B cell (primary cell): ENCODE measurements at regions not wholly inside any gene's neighbourhood (a gene's known extent, or its start where the extent isn't known, plus 50 kb on each side); places are given as distances from the start of the nearest gene placed in this dataset.

Experiments
- ATAC-seq: fragments of 200-7000 bp; cut with Tn5 transposase; one replicate; pipeline ENCODE4 v1.10.0; 2021; ENCODE audit warnings: low read depth, mild to moderate bottlenecking, moderate number of reproducible peaks, moderate library complexity
- CTCF ChIA-PET: fragments of 350-600 bp; sonication (Branson Sonifier 250); formaldehyde crosslinking; loops from one replicate; lab custom pipeline; 2021; ENCODE audit warnings: antibody characterized with exemption, inconsistent platforms; lab: Charles Lee
- POLR2A ChIA-PET: fragments of 350-600 bp; sonication (Branson Sonifier 250); formaldehyde crosslinking; loops from one replicate; lab custom pipeline; 2021; ENCODE audit warnings: antibody characterized with exemption; lab: Charles Lee
- DNase-seq: peaks from one replicate; pipeline ENCODE4 v3.0.0; 2013
- H2AFZ ChIP-seq: 2 replicates; pipeline ENCODE4 v1.6.1; 2012; ENCODE audit warnings: mild to moderate bottlenecking, low read depth, low read length; ENCODE audit not compliant: insufficient read depth, poor library complexity, severe bottlenecking
- H3K27ac ChIP-seq, 2 donors: 1 replicate in 1 of 2; 2 replicates in 1 of 2; pipeline ENCODE4 v1.5.1; 2012 to 2013; ENCODE audit warnings: low read length in 2 of 2, mild to moderate bottlenecking in 2 of 2, moderate library complexity in 1 of 2
- H3K27me3 ChIP-seq, 4 experiments: fragments of 200-600 bp in 1 of 4; sonication (generic) in 1 of 4; replicated peaks in 1 of 4; 1 replicate in 2 of 4; 2 replicates in 2 of 4; pipeline versions ENCODE4 v1.6.1 to v1.7.0; 2013 to 2016; ENCODE audit warnings: low read length in 3 of 4, mild to moderate bottlenecking in 2 of 4, mixed read lengths in 1 of 4, moderate library complexity in 1 of 4; ENCODE audit not compliant: insufficient read depth in 4 of 4, control insufficient read depth in 3 of 4; ENCODE audit errors: control extremely low read depth in 1 of 4
- H3K36me3 ChIP-seq, 2 experiments: replicated peaks in 1 of 2; 1 replicate in 1 of 2; 2 replicates in 1 of 2; pipeline versions ENCODE4 v1.6.1 to v1.7.1; 2013; ENCODE audit warnings: low read length in 1 of 2; ENCODE audit not compliant: insufficient read depth in 2 of 2, control insufficient read depth in 1 of 2; ENCODE audit errors: control extremely low read depth in 1 of 2, extremely low read depth in 1 of 2
- H3K4me1 ChIP-seq, 2 donors: fragments of 200-600 bp in 1 of 2; sonication (generic) in 1 of 2; 1 replicate in 1 of 2; 2 replicates in 1 of 2; pipeline versions ENCODE4 v1.5.1 to v1.6.1; 2013 to 2017; ENCODE audit warnings: low read length in 2 of 2; ENCODE audit not compliant: control insufficient read depth in 2 of 2, insufficient read depth in 2 of 2
- H3K4me2 ChIP-seq: replicated peaks from 2 replicates; pipeline ENCODE3; 2012; ENCODE audit warnings: mild to moderate bottlenecking, low read depth, low read length; ENCODE audit not compliant: poor library complexity, severe bottlenecking
- H3K4me3 ChIP-seq, 5 experiments: fragments of 200-600 bp in 1 of 5; sonication (generic) in 1 of 5; 1 replicate in 3 of 5; 2 replicates in 2 of 5; pipeline versions ENCODE4 v1.5.1 to v1.7.0; 2011 to 2016; ENCODE audit warnings: low read length in 4 of 5, mild to moderate bottlenecking in 4 of 5, low read depth in 2 of 5, control low read depth in 1 of 5, moderate library complexity in 1 of 5; ENCODE audit not compliant: insufficient read depth in 1 of 5; ENCODE audit errors: control extremely low read depth in 1 of 5, extremely low read depth in 1 of 5
- H3K79me2 ChIP-seq: fragments of 200-600 bp; sonication (generic); one replicate; pipeline ENCODE4 v1.6.0; 2016; ENCODE audit warnings: low read length; ENCODE audit not compliant: control insufficient read depth, insufficient read depth
- H3K9ac ChIP-seq: fragments of 200-600 bp; sonication (generic); 2 replicates; pipeline ENCODE4 v1.6.1; 2017; ENCODE audit warnings: mild to moderate bottlenecking, low read length, moderate library complexity
- H3K9me3 ChIP-seq, 3 donors: one replicate each; pipeline versions ENCODE4 v1.6.1 to v1.7.1; 2013; ENCODE audit warnings: low read length in 2 of 3; ENCODE audit not compliant: control insufficient read depth in 2 of 3, insufficient read depth in 1 of 3; ENCODE audit errors: control extremely low read depth in 1 of 3
- H4K20me1 ChIP-seq: 2 replicates; pipeline ENCODE4 v1.6.0; 2012; ENCODE audit warnings: mild to moderate bottlenecking, low read length; ENCODE audit not compliant: insufficient read depth, control insufficient read depth, poor library complexity, severe bottlenecking
- H3K27ac Mint-ChIP-seq: one replicate; pipeline ENCODE4 v1.8.0; 2021; ENCODE audit warnings: mixed read lengths
- H3K27me3 Mint-ChIP-seq: one replicate; pipeline ENCODE4 v1.8.0; 2021; ENCODE audit warnings: mixed read lengths
- H3K4me1 Mint-ChIP-seq: one replicate; pipeline ENCODE4 v1.8.0; 2021; ENCODE audit warnings: mixed read lengths
- H3K4me3 Mint-ChIP-seq: one replicate; pipeline ENCODE4 v1.8.0; 2021; ENCODE audit warnings: mixed read lengths
- H3K9me3 Mint-ChIP-seq: one replicate; pipeline ENCODE4 v1.8.0; 2022; ENCODE audit warnings: mixed read lengths; ENCODE audit not compliant: insufficient read depth
- EZH2 ChIP-seq: IDR thresholded peaks from 2 replicates; pipeline ENCODE4 v1.6.1; 2012; ENCODE audit warnings: borderline replicate concordance, low read depth, mild to moderate bottlenecking, moderate library complexity, low read length; ENCODE audit not compliant: insufficient read depth, poor library complexity, severe bottlenecking
- WGBS: methylation state at CpG from one replicate; pipeline ENCODE4 v1.1.5; 2013; ENCODE audit warnings: missing lambda C conversion rate; ENCODE audit not compliant: insufficient coverage; 5-methylcytosine and 5-hydroxymethylcytosine counted together
- intact Hi-C: fragments of 100-400 bp; cut with micrococcal nuclease; formaldehyde crosslinking; loops from one replicate; pipeline ENCODE4 v1.10.0; 2022
- TF ChIP-seq, protein P1 (sequence below): fragments of 200-600 bp; IDR thresholded peaks from one replicate; pipeline ENCODE4 v1.8.0; 2022; ENCODE audit warnings: antibody characterized with exemption, mild to moderate bottlenecking

DNA sequence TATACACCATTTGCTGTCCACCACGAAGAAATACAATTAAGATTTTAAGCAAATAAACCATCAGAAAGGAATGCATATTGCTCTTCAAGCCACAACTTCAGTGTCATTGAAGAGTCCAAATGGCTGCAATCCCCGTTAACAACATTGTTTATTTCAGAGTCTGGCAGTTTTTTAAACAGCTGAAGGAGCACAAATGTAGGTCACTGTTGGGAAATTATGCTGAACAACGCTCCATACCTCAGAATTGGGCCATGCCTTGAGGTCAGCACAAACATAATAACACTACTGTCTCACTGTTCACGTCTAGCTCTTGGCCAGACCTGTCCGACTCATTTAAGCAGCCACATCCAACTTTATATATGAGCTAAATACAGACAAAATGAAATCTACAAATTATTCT is 453.9 kb upstream of the GHITM start:
- ChIA-PET CTCF (no interaction called here), POLR2A (no interaction called here)
- no peak overlapping the region for H3K4me2 ChIP-seq
- no peaks in the 10 kb centered on the region for H4K20me1 ChIP-seq
- H3K27me3 ChIP-seq, result no peaks in the 10 kb centered on the region
- WGBS, result 65% methylated on average over 4 of the region's 5 CpGs
- Mint-ChIP-seq H3K27me3 (no peaks in the 10 kb centered on the region), H3K27ac (no peak overlapping the region), H3K9me3 (no peaks in the 10 kb centered on the region), H3K4me3 (no peak overlapping the region), H3K4me1 (peaks cover 7% of the 10 kb centered on the region)
- H2AFZ ChIP-seq, result no peak overlapping the region
- TF ChIP-seq, protein P1, sequence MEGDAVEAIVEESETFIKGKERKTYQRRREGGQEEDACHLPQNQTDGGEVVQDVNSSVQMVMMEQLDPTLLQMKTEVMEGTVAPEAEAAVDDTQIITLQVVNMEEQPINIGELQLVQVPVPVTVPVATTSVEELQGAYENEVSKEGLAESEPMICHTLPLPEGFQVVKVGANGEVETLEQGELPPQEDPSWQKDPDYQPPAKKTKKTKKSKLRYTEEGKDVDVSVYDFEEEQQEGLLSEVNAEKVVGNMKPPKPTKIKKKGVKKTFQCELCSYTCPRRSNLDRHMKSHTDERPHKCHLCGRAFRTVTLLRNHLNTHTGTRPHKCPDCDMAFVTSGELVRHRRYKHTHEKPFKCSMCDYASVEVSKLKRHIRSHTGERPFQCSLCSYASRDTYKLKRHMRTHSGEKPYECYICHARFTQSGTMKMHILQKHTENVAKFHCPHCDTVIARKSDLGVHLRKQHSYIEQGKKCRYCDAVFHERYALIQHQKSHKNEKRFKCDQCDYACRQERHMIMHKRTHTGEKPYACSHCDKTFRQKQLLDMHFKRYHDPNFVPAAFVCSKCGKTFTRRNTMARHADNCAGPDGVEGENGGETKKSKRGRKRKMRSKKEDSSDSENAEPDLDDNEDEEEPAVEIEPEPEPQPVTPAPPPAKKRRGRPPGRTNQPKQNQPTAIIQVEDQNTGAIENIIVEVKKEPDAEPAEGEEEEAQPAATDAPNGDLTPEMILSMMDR, result no peak
- TF ChIP-seq EZH2, result no peak
- intact Hi-C loops, result no loop called here
- ATAC-seq (no peak), DNase-seq (no peak)
- H3K27ac ChIP-seq, result no peak overlapping the region
- no peak overlapping the region for H3K4me3 ChIP-seq
- no peaks in the 10 kb centered on the region for H3K79me2 ChIP-seq
- H3K4me1 ChIP-seq, result no peaks in the 10 kb centered on the region
- H3K9me3 ChIP-seq, result no peaks in the 10 kb centered on the region
- no peaks in the 10 kb centered on the region for H3K36me3 ChIP-seq
- no peak overlapping the region for H3K9ac ChIP-seq

DNA sequence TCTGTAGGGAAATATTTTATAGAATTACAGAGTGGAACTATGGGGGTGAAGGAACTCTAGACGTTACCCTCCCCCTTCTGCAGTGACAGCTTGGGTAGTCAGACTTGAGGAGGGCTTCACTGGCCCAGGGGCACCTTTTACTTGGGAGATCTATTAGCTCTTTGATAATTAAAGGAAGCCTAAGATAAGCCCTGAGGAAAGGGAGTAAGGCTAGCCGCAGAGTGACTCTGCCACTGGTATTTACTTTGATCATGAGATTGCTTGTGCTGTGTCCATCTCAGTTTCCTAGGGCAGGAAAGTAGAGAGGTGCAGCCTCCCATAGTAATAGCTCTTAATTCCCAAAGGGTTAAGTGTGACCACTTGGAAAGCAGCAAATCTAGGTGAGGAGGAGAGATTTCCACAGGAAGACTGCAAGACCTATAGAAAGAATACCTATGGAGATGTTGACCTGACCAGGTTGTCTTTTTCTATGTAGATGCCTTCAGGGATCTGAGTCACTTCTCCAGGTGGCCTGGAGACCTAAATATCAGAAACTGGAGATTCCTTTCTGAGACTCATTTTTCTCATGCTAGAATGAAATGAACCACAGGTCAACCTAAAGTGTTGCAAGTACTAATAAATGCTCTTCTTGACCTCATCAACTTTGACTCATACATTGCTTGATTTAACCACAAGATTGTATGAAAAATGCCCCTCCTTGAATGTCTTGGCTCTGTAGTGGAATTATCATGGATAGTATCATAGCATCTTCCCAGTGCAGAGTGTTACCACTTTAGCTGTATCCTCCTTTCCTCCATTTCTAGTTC is 447.3 kb upstream of the GHITM start:
- Mint-ChIP-seq H3K4me1 (no peaks in the 10 kb centered on the region), H3K27me3 (no peaks in the 10 kb centered on the region), H3K4me3 (no peak overlapping the region), H3K27ac (no peak overlapping the region), H3K9me3 (no peaks in the 10 kb centered on the region)
- H3K9me3 ChIP-seq, result no peaks in the 10 kb centered on the region
- no peak overlapping the region for H3K27ac ChIP-seq
- H3K4me3 ChIP-seq, result no peak overlapping the region
- intact Hi-C loops, result no loop called here
- TF ChIP-seq, protein P1, result no peak
- TF ChIP-seq EZH2, result no peak
- no peaks in the 10 kb centered on the region for H4K20me1 ChIP-seq
- H3K36me3 ChIP-seq, result no peaks in the 10 kb centered on the region
- WGBS, result no CpG with 5 or more reads among the region's 2 CpGs
- no peaks in the 10 kb centered on the region for H3K79me2 ChIP-seq
- no peaks in the 10 kb centered on the region for H3K4me1 ChIP-seq
- H3K4me2 ChIP-seq, result no peak overlapping the region
- ATAC-seq, result no peak
- CTCF ChIA-PET, result interaction anchor here (0.9 kb wide), 1 partner anchor 19 kb away, joined by 3 read pairs; no protein-coding TSS in a partner anchor
- DNase-seq, result no peak
- H3K27me3 ChIP-seq, result no peaks in the 10 kb centered on the region
- no peak overlapping the region for H2AFZ ChIP-seq
- H3K9ac ChIP-seq, result no peak overlapping the region
- POLR2A ChIA-PET, result no interaction called here
